ENCODE measurements at regions not wholly inside any gene's neighbourhood (a gene's known extent, or its start where the extent isn't known, plus 50 kb on each side); places are given as distances from the start of the nearest gene placed in this dataset.

DNA sequence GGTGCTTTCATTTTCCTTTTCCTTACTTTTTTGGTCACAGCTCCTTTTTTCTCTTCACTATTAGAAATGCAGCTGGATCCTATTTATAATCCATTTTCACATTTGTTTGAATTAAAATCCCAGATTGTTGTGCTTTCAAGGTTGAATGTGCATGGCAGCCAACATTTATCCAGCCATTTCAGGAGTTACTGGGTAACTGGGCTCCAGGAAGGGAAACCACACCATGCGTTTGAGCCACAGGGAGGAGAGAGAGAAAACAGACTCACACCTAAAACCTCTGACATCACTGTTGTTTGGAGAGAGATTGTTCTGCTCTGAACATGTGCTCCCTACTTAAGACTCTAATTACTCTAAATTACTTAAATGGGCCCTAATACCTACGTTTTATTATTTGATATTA, 173.4 kb downstream of the BMP2 start:
- no peak for TF ChIP-seq CTCF (IDR thresholded peaks at IDR 0.05)
- TF ChIP-seq POLR2A (IDR thresholded peaks at IDR 0.05) = no peak

Data from uterus (tissue), 2 donors.